NCI-H526 (cell line): ENCODE measurements at regions not wholly inside any gene's neighbourhood (a gene's known extent, or its start where the extent isn't known, plus 50 kb on each side); places are given as distances from the start of the nearest gene placed in this dataset.

ENCODE experiments used
- DNase-seq, 2 experiments: peaks; one replicate each; lab custom pipeline; 2025; lab: John Stamatoyannopoulos, UW

- DNase-seq: no peak
Measured at GRCh38 chr12:132393991-132394949, 64.9 kb upstream of the GALNT9 start.

- no peak for DNase-seq
Measured at GRCh38 chr12:132393245-132393795, 63.9 kb upstream of the GALNT9 start.

DNA sequence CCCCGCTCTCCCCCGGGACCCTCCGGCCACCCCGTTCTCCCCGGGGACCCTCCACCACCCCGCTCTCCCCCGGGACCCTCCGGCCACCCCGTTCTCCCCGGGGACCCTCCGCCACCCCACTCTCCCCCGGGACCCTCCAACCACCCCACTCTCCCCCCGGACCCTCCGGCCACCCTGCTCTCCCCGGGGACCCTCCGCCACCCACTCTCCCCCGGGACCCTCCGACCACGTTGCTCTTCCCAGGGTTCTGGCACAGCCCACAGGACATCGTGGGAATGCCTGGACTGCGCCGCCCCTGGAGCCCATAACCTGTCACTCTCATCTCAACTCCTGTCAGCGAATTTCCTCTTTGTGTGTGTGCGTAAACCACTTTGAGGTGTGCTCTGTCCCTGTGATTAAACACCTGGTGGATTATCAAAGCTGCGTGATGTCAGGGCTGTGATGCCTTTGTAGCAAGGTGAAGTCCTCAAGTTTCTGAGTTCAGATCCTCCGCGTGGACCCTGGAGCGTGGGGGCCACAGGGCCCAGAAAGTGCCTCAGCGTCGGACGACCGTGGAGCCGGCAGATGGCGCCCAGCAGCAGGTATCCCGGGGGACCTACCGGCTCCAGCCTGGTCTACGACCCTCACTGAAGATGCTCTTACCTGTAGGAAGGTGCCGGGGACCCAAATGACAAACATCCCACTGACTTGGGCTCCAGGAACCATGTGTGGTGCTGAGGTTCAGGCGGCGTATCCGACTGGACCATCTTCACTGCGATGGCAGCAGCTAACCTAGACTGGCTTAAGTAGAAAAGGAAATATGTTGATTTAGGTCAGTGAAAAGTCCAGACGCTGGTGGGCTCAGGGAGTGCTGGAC, 63.2 kb upstream of the GALNT9 start:
- DNase-seq: no peak

DNA sequence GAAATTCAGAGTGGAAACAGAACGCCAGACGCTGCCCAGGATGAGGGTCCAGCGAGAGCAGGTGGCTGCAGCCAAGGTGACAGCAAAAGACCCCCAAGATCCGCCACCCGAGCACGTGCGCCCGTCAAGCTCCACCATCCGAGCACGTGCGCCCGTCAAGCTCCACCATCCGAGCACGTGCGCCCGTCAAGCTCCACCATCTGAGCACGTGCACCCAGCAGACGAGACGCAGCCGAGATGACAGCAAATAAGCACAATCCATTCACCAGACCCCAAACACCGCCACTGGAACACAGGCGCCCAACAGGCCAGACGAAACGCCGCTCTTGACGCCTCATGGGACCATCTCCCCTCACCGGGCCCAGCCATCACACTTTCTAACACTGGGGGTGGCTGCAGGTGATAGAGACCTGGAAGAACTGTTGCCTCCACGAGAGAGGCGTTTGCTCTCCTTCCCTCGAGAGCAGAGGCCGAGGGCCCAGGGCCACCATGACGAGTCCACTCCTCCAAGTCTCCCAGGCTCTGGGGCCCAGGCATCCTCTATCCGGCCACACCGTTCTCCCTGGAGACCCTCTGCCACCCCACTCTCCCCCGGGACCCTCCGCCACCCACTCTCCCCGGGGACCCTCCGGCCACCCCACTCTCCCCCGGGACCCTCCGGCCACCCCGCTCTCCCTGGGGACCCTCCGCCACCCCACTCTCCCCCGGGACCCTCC, 62.1 kb upstream of the GALNT9 start:
- no peak for DNase-seq

- DNase-seq: no peak
Measured at GRCh38 chr12:132390287-132391076, 61.1 kb upstream of the GALNT9 start.

DNA sequence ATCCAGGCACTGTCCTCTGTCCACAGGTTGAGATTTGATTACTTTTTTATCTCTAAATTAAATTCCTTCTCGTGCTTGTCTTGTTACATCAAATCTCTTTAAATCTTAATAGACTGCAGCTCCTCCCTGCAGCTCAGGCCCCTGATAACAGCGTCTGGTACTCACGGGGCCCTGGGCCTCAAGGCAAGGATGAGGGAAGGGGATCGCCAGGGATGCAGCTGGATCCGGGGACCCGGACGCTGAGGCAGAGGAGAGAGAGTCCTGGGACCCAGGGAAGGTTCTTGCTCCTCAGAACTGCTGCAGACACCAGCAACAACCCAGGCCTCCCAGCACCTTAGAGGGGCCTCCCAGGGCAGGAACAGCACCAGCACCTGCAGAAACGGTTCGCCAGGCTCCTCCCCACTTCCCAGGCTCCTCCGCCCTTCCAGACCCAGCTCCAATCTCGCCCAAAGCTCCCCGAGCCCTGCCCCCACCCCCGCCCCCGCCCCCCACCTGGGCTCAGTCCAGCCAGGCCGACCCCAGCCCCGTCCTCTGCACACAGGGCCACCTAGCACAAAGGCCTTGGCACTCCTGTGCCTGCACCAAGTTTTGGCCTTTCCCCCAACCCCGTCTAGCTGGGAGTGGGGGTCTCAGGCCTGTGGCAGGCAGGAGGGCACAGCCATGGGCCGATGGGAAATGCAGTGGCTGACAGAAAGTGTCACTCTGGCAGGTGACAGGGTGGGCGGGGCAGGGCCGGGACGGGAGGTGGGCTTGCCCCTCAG, 60.3 kb upstream of the GALNT9 start:
- DNase-seq: no peak

GRCh38 chr12:132389026-132389425, 59.6 kb upstream of the GALNT9 start:
- no peak for DNase-seq

GRCh38 chr12:132388379-132389015, 59.1 kb upstream of the GALNT9 start:
- no peak for DNase-seq

- DNase-seq: no peak
Measured at GRCh38 chr12:132386926-132387497, 57.6 kb upstream of the GALNT9 start.

- DNase-seq: no peak
Measured at GRCh38 chr12:132385923-132386751, 56.7 kb upstream of the GALNT9 start.

GRCh38 chr12:132384916-132385774, 55.8 kb upstream of the GALNT9 start:
- no peak for DNase-seq

GRCh38 chr12:132380641-132381040, 51.3 kb upstream of the GALNT9 start:
- DNase-seq: no peak

GRCh38 chr12:132379996-132380395, 50.6 kb upstream of the GALNT9 start:
- peak in 1 of 2 experiments; percentile 36 for DNase-seq

- DNase-seq: no peak
Measured at GRCh38 chr12:132379576-132379975, 50.2 kb upstream of the GALNT9 start.
